Superior temporal gyrus (tissue), 1 donor: ENCODE measurements at regions not wholly inside any gene's neighbourhood (a gene's known extent, or its start where the extent isn't known, plus 50 kb on each side); places are given as distances from the start of the nearest gene placed in this dataset.

Source experiments
- DNase-seq: peaks from one replicate; pipeline ENCODE4 v3.0.0-alpha.2; 2016; ENCODE audit errors: extremely low spot score

GRCh38 chr12:91853350-91854127 lies 292.1 kb downstream of the BTG1 start:
- DNase-seq: no peak

- no peak for DNase-seq
Measured at GRCh38 chr12:91852634-91853033, 293.0 kb downstream of the BTG1 start.

DNA sequence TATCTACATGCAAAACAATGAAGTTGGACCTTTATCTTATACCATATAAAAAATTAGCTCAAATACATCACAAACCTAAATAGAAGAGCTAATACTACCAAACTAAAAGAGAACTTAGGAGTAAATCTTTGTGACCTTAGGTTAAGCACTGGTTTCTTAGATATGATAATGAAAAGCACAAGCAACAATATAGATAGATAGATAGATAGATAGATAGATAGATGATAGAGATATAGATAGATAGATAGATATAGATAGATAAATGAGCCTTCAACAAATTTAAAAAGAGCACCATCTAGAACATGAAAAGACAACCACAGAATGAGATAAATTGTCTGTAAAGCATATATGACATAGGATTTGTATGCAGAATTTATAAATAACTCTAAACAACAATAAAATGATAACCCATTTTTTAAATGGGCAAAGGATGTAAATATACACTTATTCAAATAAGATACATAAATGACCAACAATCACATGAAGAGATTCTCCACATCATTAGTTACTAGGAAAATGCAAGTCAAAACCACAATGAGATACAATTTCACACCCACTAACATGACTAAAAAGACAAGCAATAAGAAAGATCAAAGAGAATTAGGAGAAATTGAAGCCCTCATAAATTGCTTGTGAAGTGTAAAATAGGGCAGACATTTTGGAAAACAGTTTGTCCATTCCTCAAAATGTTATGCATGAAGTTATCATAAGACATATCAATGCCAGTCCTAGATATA lies 293.7 kb downstream of the BTG1 start:
- no peak for DNase-seq

DNA sequence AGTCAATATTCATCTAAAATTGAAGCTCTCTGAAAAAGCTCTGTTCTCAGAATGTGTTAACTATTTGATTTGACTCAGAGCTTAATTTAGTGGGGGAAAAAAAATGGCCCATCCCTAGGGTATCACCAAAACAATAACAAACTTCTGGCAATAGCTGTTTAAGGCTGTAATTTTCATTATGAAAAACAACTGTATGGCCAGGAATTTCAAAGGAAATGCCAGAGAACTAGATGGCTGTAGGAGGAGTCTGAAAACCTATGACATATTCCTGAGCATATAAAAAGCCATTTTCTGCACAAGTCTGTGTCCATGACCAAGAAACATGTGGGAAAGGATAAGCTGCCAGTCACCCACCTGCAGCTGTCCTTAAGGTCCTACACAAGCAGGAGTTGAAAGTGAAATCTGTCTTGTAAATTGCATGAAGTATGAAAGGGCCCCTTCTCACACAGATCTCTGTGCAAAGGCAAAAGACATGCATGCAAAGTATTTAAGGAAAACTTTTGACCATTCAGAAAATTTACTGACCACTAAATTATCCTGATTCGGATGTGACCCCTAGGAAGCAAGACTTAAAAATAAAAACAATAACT lies 299.1 kb downstream of the BTG1 start:
- no peak for DNase-seq

GRCh38 chr12:91845365-91845764 lies 300.3 kb downstream of the BTG1 start:
- DNase-seq: no peak

DNA sequence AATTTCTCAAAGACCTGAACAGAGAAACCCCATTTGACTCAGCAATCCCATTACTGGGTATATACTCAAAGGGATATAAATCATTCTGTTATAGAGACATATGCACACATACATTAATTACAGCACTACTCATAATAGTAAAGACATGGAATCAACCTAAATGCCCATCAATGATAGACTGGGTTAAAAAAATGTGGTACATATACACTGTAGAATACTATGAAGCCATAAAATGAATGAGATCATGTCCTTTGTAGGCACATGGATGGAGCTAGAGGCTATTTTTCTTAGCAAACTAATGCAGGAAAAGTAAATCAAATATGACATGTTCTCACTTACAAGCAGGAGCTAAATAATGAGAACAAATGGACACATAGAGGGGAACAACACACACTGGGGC lies 303.8 kb downstream of the BTG1 start:
- DNase-seq: no peak

GRCh38 chr12:91836696-91837095 lies 308.9 kb downstream of the BTG1 start:
- no peak for DNase-seq

DNA sequence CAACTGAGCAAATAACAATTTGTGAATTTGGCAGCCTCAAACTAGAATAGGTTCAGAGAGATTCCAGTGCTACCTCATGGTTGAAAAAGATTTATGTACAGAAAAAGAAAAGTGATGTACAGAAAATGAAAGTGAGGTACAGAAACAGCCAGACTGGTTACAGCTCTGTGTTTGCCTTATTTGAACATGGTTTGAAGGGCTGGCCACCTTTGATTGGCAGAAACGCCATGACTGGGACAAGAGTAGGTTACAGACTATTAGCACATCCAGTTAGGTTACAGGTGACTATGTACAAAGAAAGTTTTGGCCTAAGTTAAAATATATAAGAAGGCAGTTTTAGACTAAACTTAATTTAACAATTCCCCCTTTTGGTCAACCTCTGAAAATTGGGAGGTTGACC lies 309.4 kb downstream of the BTG1 start:
- DNase-seq: no peak

DNA sequence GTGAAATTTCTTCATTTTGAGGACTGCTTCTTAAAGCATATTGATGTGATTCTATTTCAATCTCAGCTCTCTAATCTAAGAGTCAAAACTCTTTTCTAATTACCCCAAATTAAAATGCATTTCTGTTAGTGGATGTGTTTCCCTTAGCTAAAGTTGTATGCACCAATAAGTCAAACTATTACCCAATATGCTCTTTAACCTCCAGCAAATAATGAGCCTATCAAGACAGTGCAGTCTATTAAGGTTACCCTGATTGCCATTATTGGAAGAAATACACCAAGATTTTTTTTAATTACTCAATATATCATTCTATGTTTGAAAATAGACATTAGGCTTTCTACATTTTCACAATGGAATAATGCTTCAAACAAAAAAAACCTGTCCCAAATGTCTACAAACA lies 310.0 kb downstream of the BTG1 start:
- no peak for DNase-seq

GRCh38 chr12:91833780-91834359 lies 311.8 kb downstream of the BTG1 start:
- no peak for DNase-seq

GRCh38 chr12:91825999-91826398 lies 319.6 kb downstream of the BTG1 start:
- no peak for DNase-seq

DNA sequence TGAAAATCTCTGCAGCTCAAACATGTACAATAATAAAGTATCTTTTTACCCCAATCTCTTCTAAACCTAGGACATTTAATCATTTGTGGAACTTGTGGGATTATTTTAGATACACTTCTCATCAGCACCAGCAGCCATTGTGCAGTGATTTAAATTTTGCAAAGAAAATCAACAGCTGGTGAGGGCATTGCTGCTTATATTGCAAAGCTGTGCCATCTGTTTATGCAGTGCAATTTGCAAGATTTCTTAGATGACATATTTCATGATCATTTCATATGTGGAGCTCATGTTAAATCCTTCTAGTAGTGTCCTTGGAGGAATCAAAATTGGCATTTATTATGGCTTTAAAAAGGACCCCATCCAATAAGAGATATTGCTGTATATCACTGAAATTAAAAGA lies 320.7 kb downstream of the BTG1 start:
- DNase-seq: no peak

- no peak for DNase-seq
Measured at GRCh38 chr12:91819132-91819447, 326.6 kb downstream of the BTG1 start.

GRCh38 chr12:91818227-91819131 lies 327.2 kb downstream of the BTG1 start:
- no peak for DNase-seq

GRCh38 chr12:91817517-91817916 lies 328.1 kb downstream of the BTG1 start:
- no peak for DNase-seq

- no peak for DNase-seq
Measured at GRCh38 chr12:91813701-91814100, 331.9 kb downstream of the BTG1 start.

- peak; percentile 89 for DNase-seq
Measured at GRCh38 chr12:91811481-91812287, 334.0 kb downstream of the BTG1 start.

DNA sequence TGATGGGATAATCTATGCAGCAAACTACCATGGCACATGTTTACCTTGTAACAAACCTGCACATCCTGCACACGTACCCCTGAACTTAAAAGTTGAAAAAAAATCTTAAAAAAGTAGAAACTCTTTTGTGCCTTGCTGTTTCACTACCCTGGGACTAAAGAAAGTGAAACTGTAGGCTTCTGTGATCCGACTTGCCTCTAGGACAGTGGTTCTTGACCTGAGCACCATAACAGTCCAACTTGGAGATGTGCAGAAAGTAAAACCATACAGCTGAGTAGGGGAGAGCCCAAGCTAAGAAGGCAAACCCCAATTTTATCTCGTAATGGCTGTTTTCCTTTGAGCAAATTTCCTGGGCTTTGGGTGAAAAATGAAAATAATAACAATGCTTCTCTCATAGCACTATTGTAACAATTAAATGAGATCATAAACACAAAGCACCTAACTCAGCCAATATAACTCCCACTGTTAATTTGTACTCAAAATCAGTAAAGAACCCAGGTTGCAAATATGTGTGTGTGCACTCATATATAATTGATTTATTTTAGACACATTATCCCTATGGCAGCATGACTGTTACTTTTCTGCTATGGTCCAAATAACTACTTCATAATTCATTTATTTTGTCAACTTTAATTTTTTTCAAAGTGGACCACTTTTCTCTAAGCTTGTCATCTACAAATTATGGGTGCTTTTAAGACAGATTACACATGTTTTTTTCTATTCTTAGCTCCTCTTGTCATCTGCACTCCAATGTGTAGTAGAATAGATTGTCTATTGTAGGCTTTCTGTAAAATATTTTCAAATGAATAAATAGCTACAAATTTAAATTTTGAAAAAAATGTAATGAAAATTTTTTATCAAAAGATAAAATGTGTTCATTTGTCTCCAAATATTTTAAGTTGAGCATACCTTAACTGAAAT lies 334.9 kb downstream of the BTG1 start:
- DNase-seq: no peak

DNA sequence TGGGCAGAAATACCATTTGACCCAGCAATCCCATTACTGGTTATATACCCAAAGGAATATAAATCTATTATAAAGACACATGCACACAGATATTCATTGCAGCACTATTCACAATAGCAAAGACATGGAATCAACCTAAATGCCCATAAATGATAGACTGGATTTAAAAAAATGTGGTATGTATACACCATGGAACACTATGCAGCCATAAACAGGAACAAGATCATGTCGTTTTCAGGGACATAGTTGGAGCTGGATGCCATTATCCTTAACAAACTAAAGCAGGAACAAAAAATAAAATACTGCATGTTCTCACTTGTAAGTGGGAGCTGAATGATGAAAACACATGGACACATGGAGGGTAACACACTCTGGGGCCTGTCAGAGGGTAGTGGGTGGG lies 335.6 kb downstream of the BTG1 start:
- no peak for DNase-seq

GRCh38 chr12:91805031-91805430 lies 340.6 kb downstream of the BTG1 start:
- no peak for DNase-seq
